NT2/D1 (cell line): ENCODE measurements at regions not wholly inside any gene's neighbourhood (a gene's known extent, or its start where the extent isn't known, plus 50 kb on each side); places are given as distances from the start of the nearest gene placed in this dataset.

Experiments used
- YY1 ChIP-seq: IDR thresholded peaks from 2 replicates; pipeline ENCODE4 v1.6.1; 2011; ENCODE audit not compliant: insufficient read length, insufficient read depth
- ZNF274 ChIP-seq: IDR thresholded peaks from 2 replicates; pipeline ENCODE4 v1.6.1; 2011; ENCODE audit warnings: mild to moderate bottlenecking, low read depth, low read length

- TF ChIP-seq ZNF274, result no peak
- no peak for TF ChIP-seq YY1
Observed at GRCh38 chr11:101745756-101746155, 161.9 kb upstream of the TRPC6 start.
